ENCODE measurements at regions not wholly inside any gene's neighbourhood (a gene's known extent, or its start where the extent isn't known, plus 50 kb on each side); places are given as distances from the start of the nearest gene placed in this dataset.

DNA sequence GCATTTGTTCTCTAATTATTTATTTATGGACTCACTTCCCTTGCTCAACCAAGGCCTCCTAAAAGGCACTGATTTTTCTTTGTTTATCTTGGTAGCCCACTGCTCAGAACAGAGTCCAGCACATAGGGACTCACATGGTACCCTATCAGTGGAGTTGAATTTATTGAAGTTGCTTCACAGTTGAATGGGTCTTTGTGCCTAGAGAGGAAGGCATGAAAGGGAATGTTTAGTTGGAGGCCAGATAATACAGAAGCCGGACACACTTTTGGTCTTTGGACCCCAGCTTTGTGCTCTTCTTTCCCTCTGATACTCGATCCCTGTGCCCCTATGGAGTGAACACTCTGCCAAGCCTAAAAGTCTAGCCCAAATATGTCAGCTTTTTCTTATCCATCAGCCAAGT lies 429.0 kb downstream of the PRDM2 start (continued):
- TF ChIP-seq MEIS1 (CRISPR knock-in tag; IDR thresholded peaks at IDR 0.05; ENCODE audit: borderline replicate concordance) (no peak), HDAC1 (CRISPR knock-in tag; IDR thresholded peaks at IDR 0.05) (0 out of 2 replicates have a peak, but pooled peaks have one; percentile 23), MED1 (CRISPR knock-in tag; IDR thresholded peaks at IDR 0.05) (0 out of 2 replicates have a peak, but pooled peaks have one; percentile 12), SOX13 (IDR thresholded peaks at IDR 0.05) (no peak), SOX13 (CRISPR knock-in tag; conservative IDR thresholded peaks at IDR 0.05 in 1 of 2, IDR thresholded peaks at IDR 0.05 in 1 of 2) (peak in 1 of 2 experiments; percentile 63; a peak in 1 of 4 replicates), ZNF660 (CRISPR knock-in tag; IDR thresholded peaks at IDR 0.05; ENCODE audit: borderline replicate concordance, low read depth) (no peak), KDM6A (CRISPR knock-in tag; IDR thresholded peaks at IDR 0.05; ENCODE audit: low read depth) (no peak), NCOA2 (CRISPR knock-in tag; IDR thresholded peaks at IDR 0.05) (peak; percentile 29; the same call in 1 of the 2 replicates), ZNF24 (IDR thresholded peaks at IDR 0.05) (no peak), YEATS2 (CRISPR knock-in tag; IDR thresholded peaks at IDR 0.05; ENCODE audit: borderline replicate concordance) (no peak), NCOA5 (CRISPR knock-in tag; IDR thresholded peaks at IDR 0.05) (no peak), REPIN1 (CRISPR knock-in tag; IDR thresholded peaks at IDR 0.05; ENCODE audit: borderline replicate concordance, low read depth) (no peak), GATAD2A (CRISPR knock-in tag; IDR thresholded peaks at IDR 0.05) (peak; percentile 18; the same call in 1 of the 2 replicates), BORCS8-MEF2B (CRISPR knock-in tag; IDR thresholded peaks at IDR 0.05) (no peak), NBN (conservative IDR thresholded peaks at IDR 0.05) (no peak), ZNF343 (CRISPR knock-in tag; IDR thresholded peaks at IDR 0.05) (no peak), FOXA3 (CRISPR knock-in tag; IDR thresholded peaks at IDR 0.05) (peak; percentile 28; the same call in 1 of the 2 replicates), NFKBIZ (CRISPR knock-in tag; IDR thresholded peaks at IDR 0.05) (no peak), ZNF746 (CRISPR knock-in tag; IDR thresholded peaks at IDR 0.05) (no peak)
- TF ChIP-seq, protein P1, sequence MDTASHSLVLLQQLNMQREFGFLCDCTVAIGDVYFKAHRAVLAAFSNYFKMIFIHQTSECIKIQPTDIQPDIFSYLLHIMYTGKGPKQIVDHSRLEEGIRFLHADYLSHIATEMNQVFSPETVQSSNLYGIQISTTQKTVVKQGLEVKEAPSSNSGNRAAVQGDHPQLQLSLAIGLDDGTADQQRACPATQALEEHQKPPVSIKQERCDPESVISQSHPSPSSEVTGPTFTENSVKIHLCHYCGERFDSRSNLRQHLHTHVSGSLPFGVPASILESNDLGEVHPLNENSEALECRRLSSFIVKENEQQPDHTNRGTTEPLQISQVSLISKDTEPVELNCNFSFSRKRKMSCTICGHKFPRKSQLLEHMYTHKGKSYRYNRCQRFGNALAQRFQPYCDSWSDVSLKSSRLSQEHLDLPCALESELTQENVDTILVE (CRISPR knock-in tag; IDR thresholded peaks at IDR 0.05) = no peak
- TF ChIP-seq, protein P2, sequence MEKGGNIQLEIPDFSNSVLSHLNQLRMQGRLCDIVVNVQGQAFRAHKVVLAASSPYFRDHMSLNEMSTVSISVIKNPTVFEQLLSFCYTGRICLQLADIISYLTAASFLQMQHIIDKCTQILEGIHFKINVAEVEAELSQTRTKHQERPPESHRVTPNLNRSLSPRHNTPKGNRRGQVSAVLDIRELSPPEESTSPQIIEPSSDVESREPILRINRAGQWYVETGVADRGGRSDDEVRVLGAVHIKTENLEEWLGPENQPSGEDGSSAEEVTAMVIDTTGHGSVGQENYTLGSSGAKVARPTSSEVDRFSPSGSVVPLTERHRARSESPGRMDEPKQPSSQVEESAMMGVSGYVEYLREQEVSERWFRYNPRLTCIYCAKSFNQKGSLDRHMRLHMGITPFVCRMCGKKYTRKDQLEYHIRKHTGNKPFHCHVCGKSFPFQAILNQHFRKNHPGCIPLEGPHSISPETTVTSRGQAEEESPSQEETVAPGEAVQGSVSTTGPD (CRISPR knock-in tag; IDR thresholded peaks at IDR 0.05) = no peak
- TF ChIP-seq, protein P3, sequence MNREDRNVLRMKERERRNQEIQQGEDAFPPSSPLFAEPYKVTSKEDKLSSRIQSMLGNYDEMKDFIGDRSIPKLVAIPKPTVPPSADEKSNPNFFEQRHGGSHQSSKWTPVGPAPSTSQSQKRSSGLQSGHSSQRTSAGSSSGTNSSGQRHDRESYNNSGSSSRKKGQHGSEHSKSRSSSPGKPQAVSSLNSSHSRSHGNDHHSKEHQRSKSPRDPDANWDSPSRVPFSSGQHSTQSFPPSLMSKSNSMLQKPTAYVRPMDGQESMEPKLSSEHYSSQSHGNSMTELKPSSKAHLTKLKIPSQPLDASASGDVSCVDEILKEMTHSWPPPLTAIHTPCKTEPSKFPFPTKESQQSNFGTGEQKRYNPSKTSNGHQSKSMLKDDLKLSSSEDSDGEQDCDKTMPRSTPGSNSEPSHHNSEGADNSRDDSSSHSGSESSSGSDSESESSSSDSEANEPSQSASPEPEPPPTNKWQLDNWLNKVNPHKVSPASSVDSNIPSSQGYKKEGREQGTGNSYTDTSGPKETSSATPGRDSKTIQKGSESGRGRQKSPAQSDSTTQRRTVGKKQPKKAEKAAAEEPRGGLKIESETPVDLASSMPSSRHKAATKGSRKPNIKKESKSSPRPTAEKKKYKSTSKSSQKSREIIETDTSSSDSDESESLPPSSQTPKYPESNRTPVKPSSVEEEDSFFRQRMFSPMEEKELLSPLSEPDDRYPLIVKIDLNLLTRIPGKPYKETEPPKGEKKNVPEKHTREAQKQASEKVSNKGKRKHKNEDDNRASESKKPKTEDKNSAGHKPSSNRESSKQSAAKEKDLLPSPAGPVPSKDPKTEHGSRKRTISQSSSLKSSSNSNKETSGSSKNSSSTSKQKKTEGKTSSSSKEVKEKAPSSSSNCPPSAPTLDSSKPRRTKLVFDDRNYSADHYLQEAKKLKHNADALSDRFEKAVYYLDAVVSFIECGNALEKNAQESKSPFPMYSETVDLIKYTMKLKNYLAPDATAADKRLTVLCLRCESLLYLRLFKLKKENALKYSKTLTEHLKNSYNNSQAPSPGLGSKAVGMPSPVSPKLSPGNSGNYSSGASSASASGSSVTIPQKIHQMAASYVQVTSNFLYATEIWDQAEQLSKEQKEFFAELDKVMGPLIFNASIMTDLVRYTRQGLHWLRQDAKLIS (CRISPR knock-in tag; IDR thresholded peaks at IDR 0.05) = no peak
- TF ChIP-seq, protein P4, sequence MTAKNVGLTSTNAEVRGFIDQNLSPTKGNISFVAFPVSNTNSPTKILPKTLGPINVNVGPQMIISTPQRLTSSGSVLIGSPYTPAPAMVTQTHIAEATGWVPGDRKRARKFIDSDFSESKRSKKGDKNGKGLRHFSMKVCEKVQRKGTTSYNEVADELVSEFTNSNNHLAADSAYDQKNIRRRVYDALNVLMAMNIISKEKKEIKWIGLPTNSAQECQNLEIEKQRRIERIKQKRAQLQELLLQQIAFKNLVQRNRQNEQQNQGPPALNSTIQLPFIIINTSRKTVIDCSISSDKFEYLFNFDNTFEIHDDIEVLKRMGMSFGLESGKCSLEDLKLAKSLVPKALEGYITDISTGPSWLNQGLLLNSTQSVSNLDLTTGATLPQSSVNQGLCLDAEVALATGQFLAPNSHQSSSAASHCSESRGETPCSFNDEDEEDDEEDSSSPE (CRISPR knock-in tag; IDR thresholded peaks at IDR 0.05) = no peak
- TF ChIP-seq, protein P5, sequence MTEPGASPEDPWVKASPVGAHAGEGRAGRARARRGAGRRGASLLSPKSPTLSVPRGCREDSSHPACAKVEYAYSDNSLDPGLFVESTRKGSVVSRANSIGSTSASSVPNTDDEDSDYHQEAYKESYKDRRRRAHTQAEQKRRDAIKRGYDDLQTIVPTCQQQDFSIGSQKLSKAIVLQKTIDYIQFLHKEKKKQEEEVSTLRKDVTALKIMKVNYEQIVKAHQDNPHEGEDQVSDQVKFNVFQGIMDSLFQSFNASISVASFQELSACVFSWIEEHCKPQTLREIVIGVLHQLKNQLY (CRISPR knock-in tag; IDR thresholded peaks at IDR 0.05) = no peak
